D721Med (cell line): ENCODE measurements at regions not wholly inside any gene's neighbourhood (a gene's known extent, or its start where the extent isn't known, plus 50 kb on each side); places are given as distances from the start of the nearest gene placed in this dataset.
"Not testable (repeated sequence)": the region's sequence is repeated elsewhere in the genome, so short reads cannot be mapped to it uniquely, and the experiment has no call there.

Source experiments
- DNase-seq: peaks from one replicate; pipeline ENCODE4 v3.0.0; 2011; ENCODE audit warnings: low spot score; ENCODE audit not compliant: insufficient read length
- FAIRE-seq: peaks from 2 replicates; lab custom pipeline; 2011; peaks lifted over from hg19 to GRCh38; lab: Jason Lieb, UNC
- CTCF ChIP-seq: IDR thresholded peaks from 2 replicates; pipeline ENCODE4 v1.5.1; 2012; ENCODE audit warnings: mild to moderate bottlenecking, control low read depth; ENCODE audit not compliant: insufficient read depth; ENCODE audit errors: missing control alignments

- no peak for TF ChIP-seq CTCF
- FAIRE-seq (no peak), DNase-seq (no peak)
Observed at GRCh38 chr11:92048415-92048814, 176.2 kb upstream of the FAT3 start.

- FAIRE-seq (no peak), DNase-seq (no peak)
- TF ChIP-seq CTCF: no peak
Observed at GRCh38 chr11:92046103-92046502, 178.5 kb upstream of the FAT3 start.

GRCh38 chr11:92045301-92045700 is 179.3 kb upstream of the FAT3 start:
- FAIRE-seq (no peak), DNase-seq (no peak)
- no peak for TF ChIP-seq CTCF

GRCh38 chr11:92035488-92035887 is 189.1 kb upstream of the FAT3 start:
- TF ChIP-seq CTCF: no peak
- FAIRE-seq (no peak), DNase-seq (no peak)

- FAIRE-seq, DNase-seq: not testable (repeated sequence)
Observed at GRCh38 chr11:92027136-92027535, 197.5 kb upstream of the FAT3 start.

- no peak for TF ChIP-seq CTCF
- FAIRE-seq: no peak
Observed at GRCh38 chr11:92026664-92027063, 198.0 kb upstream of the FAT3 start.

GRCh38 chr11:92024788-92025187 is 199.8 kb upstream of the FAT3 start:
- FAIRE-seq: no peak
- DNase-seq: no peak
- TF ChIP-seq CTCF: no peak

More at GRCh38 chr11:92026664-92027063, 198.0 kb upstream of the FAT3 start:
- DNase-seq: no peak

GRCh38 chr11:92022499-92022898 is 202.1 kb upstream of the FAT3 start:
- FAIRE-seq: no peak

More at GRCh38 chr11:92022499-92022898, 202.1 kb upstream of the FAT3 start:
- DNase-seq: no peak
- no peak for TF ChIP-seq CTCF
